Keratinocyte (primary cell): ENCODE measurements at regions not wholly inside any gene's neighbourhood (a gene's known extent, or its start where the extent isn't known, plus 50 kb on each side); places are given as distances from the start of the nearest gene placed in this dataset.

ENCODE experiments used
- DNase-seq: peaks from one replicate; pipeline ENCODE4 v3.0.0-alpha.2; 2011; ENCODE audit warnings: low read depth, missing footprints, low spot score
- FAIRE-seq: peaks from 2 replicates; lab custom pipeline; 2011; peaks lifted over from hg19 to GRCh38; lab: Jason Lieb, UNC
- H2AFZ ChIP-seq: 2 replicates; pipeline ENCODE4 v1.6.0; 2012; ENCODE audit warnings: low read length, control low read depth, inconsistent platforms; ENCODE audit not compliant: control insufficient read depth
- H3K27ac ChIP-seq: 2 replicates; pipeline ENCODE4 v1.5.1; 2011; ENCODE audit warnings: low read length; ENCODE audit not compliant: control insufficient read depth, insufficient read depth
- H3K27me3 ChIP-seq: 3 replicates; pipeline ENCODE4 v1.6.0; 2011; ENCODE audit warnings: low read length; ENCODE audit not compliant: control insufficient read depth, insufficient read depth; ENCODE audit errors: extremely low read depth
- H3K36me3 ChIP-seq, 2 experiments: 2 replicates in 1 of 2; 3 replicates in 1 of 2; pipeline ENCODE4 v1.5.1; 2011; ENCODE audit warnings: low read length in 2 of 2, mild to moderate bottlenecking in 1 of 2; ENCODE audit not compliant: control insufficient read depth in 2 of 2, insufficient read depth in 2 of 2; ENCODE audit errors: extremely low read depth in 1 of 2
- H3K4me1 ChIP-seq: 3 replicates; pipeline ENCODE4 v1.5.1; 2011; ENCODE audit warnings: low read length; ENCODE audit not compliant: control insufficient read depth, insufficient read depth; ENCODE audit errors: extremely low read depth
- H3K4me2 ChIP-seq: 3 replicates; pipeline ENCODE4 v1.6.0; 2011; ENCODE audit warnings: low read depth, low read length; ENCODE audit not compliant: control insufficient read depth, insufficient read depth; ENCODE audit errors: extremely low read depth
- H3K4me3 ChIP-seq, 3 experiments: fragments of 200-600 bp in 1 of 3; sonication (generic) in 1 of 3; 2 replicates in 2 of 3; 3 replicates in 1 of 3; pipeline ENCODE4 v1.5.1; 2011 to 2016; ENCODE audit warnings: low read length in 3 of 3, mild to moderate bottlenecking in 3 of 3, control low read depth in 2 of 3, inconsistent platforms in 1 of 3, low read depth in 1 of 3, mixed read lengths in 1 of 3, mixed run types in 1 of 3, moderate library complexity in 1 of 3; ENCODE audit not compliant: control insufficient read depth in 2 of 3, insufficient read depth in 2 of 3; ENCODE audit errors: extremely low read depth in 1 of 3
- H3K79me2 ChIP-seq: 2 replicates; pipeline ENCODE4 v1.6.0; 2012; ENCODE audit warnings: low read length; ENCODE audit not compliant: control insufficient read depth, insufficient read depth
- H3K9ac ChIP-seq: 3 replicates; pipeline ENCODE4 v1.6.0; 2011; ENCODE audit warnings: low read length; ENCODE audit not compliant: control insufficient read depth, insufficient read depth; ENCODE audit errors: extremely low read depth
- H3K9me1 ChIP-seq: 3 replicates; pipeline ENCODE4 v1.6.0; 2011; ENCODE audit warnings: low read length; ENCODE audit not compliant: control insufficient read depth, insufficient read depth; ENCODE audit errors: extremely low read depth
- H3K9me3 ChIP-seq: 2 replicates; pipeline ENCODE4 v1.5.1; 2012; ENCODE audit warnings: low read depth, low read length; ENCODE audit not compliant: control insufficient read depth
- H4K20me1 ChIP-seq: 3 replicates; pipeline ENCODE4 v1.6.0; 2011; ENCODE audit warnings: low read length; ENCODE audit not compliant: control insufficient read depth, insufficient read depth; ENCODE audit errors: extremely low read depth
- EZH2 ChIP-seq: IDR thresholded peaks from one replicate; pipeline ENCODE4 v1.6.1; 2012; ENCODE audit warnings: inconsistent platforms, mild to moderate bottlenecking, low read length, moderate library complexity
- dilution Hi-C: fragments of 300-500 bp; cut with MboI; formaldehyde crosslinking; loops from one replicate; pipeline ENCODE4 v1.7.0; 2020; ENCODE audit warnings: low sequenced_read_pairs; ENCODE audit not compliant: extremely low pct_ligation_motif_present
- TF ChIP-seq, protein P1 (sequence below), 3 experiments: IDR thresholded peaks in 1 of 3; conservative IDR thresholded peaks in 1 of 3; optimal IDR thresholded peaks in 1 of 3; 2 replicates in 2 of 3; 3 replicates in 1 of 3; pipeline versions ENCODE3 to v1.5.1; 2011; ENCODE audit warnings: low read length in 3 of 3, mild to moderate bottlenecking in 3 of 3, moderate library complexity in 2 of 3, control low read depth in 1 of 3, inconsistent platforms in 1 of 3; ENCODE audit not compliant: insufficient read depth in 2 of 3; ENCODE audit errors: extremely low read depth in 1 of 3

DNA sequence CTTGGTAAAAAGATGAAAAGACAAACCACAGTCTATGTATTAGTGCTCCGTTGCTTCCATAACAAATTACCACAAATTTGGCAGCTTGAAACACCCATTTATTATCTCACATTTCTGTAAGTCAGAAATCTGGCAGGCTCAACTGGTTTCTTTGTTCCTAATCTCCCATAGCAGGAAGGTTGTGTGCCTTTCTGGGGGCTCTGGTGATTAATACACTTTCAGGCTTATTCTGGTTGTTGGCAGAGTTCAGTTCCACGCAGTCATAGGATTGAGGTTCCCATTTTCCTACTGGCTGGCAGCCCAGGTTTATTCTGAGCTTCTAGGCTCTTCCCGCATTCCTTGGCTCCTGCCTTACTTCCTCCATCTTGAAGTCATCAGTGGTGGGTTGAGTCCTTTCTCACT, 189.3 kb downstream of the ANAPC1 start:
- peaks cover 20% of the 10 kb centered on the region for H3K4me1 ChIP-seq

DNA sequence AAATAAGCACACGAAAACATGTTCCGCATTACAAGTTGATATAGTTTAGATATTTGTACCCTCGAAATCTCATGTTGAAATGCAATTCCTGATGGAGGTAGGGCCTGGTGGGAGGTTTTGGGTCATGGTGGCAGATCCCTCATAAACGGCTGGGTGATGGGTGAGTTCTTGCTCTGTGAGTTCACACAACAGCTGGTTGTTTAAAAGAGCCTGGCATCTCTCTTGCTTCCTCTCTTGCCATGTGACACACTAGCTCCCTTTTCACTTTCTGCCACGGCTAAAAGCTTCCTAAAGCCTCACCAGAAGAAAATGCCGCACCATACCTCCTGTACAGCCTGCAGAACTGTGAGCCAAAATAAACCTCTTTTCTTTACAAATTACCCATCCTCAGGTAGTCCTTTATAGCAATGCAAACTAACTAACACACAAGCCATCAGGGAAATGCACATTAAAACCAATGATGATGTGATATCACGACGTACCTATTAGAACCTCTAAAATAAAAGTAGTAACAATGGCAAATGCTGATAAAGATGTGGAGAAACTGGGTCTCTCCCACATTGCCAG, 188.5 kb downstream of the ANAPC1 start:
- Histone ChIP-seq H3K9me3 (no peaks in the 10 kb centered on the region), H3K27ac (no peak overlapping the region)
- dilution Hi-C loops = no loop called here

More for the DNA sequence above, 189.3 kb downstream of the ANAPC1 start:
- H3K9ac ChIP-seq = no peak overlapping the region
- H3K36me3 ChIP-seq = no peaks in the 10 kb centered on the region
- dilution Hi-C loops = no loop called here
- H3K9me1 ChIP-seq = no peaks in the 10 kb centered on the region
- TF ChIP-seq, protein P1, sequence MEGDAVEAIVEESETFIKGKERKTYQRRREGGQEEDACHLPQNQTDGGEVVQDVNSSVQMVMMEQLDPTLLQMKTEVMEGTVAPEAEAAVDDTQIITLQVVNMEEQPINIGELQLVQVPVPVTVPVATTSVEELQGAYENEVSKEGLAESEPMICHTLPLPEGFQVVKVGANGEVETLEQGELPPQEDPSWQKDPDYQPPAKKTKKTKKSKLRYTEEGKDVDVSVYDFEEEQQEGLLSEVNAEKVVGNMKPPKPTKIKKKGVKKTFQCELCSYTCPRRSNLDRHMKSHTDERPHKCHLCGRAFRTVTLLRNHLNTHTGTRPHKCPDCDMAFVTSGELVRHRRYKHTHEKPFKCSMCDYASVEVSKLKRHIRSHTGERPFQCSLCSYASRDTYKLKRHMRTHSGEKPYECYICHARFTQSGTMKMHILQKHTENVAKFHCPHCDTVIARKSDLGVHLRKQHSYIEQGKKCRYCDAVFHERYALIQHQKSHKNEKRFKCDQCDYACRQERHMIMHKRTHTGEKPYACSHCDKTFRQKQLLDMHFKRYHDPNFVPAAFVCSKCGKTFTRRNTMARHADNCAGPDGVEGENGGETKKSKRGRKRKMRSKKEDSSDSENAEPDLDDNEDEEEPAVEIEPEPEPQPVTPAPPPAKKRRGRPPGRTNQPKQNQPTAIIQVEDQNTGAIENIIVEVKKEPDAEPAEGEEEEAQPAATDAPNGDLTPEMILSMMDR (optimal IDR thresholded peaks at IDR 0.05 in 1 of 3, IDR thresholded peaks at IDR 0.05 in 1 of 3, conservative IDR thresholded peaks at IDR 0.05 in 1 of 3; ENCODE audit: extremely low read depth in 1 of 3, insufficient read depth in 2 of 3, low read length in 3 of 3) = no peak
- TF ChIP-seq EZH2 = no peak
- peak overlapping the region; percentile 20 for H2AFZ ChIP-seq
- no peak overlapping the region for H3K4me2 ChIP-seq
- no peak for DNase-seq
- H3K9me3 ChIP-seq = no peaks in the 10 kb centered on the region
- H3K27ac ChIP-seq = no peak overlapping the region
- FAIRE-seq = peak; percentile 72
- no peaks in the 10 kb centered on the region for H4K20me1 ChIP-seq
- H3K4me3 ChIP-seq = no peak overlapping the region
- H3K79me2 ChIP-seq = no peaks in the 10 kb centered on the region
- H3K27me3 ChIP-seq = no peaks in the 10 kb centered on the region

More for the DNA sequence above, 188.5 kb downstream of the ANAPC1 start:
- Histone ChIP-seq H2AFZ (no peak overlapping the region), H4K20me1 (no peaks in the 10 kb centered on the region), H3K79me2 (no peaks in the 10 kb centered on the region), H3K36me3 (no peaks in the 10 kb centered on the region), H3K9ac (no peak overlapping the region), H3K4me3 (no peak overlapping the region), H3K4me2 (no peak overlapping the region), H3K4me1 (peaks cover 20% of the 10 kb centered on the region), H3K9me1 (no peaks in the 10 kb centered on the region), H3K27me3 (no peaks in the 10 kb centered on the region)
- FAIRE-seq = no peak
- TF ChIP-seq EZH2 = no peak
- TF ChIP-seq, protein P1 (optimal IDR thresholded peaks at IDR 0.05 in 1 of 3, IDR thresholded peaks at IDR 0.05 in 1 of 3, conservative IDR thresholded peaks at IDR 0.05 in 1 of 3; ENCODE audit: extremely low read depth in 1 of 3, insufficient read depth in 2 of 3, low read length in 3 of 3) = no peak
- DNase-seq = no peak
